ENCODE measurements at regions not wholly inside any gene's neighbourhood (a gene's known extent, or its start where the extent isn't known, plus 50 kb on each side); places are given as distances from the start of the nearest gene placed in this dataset.

DNA sequence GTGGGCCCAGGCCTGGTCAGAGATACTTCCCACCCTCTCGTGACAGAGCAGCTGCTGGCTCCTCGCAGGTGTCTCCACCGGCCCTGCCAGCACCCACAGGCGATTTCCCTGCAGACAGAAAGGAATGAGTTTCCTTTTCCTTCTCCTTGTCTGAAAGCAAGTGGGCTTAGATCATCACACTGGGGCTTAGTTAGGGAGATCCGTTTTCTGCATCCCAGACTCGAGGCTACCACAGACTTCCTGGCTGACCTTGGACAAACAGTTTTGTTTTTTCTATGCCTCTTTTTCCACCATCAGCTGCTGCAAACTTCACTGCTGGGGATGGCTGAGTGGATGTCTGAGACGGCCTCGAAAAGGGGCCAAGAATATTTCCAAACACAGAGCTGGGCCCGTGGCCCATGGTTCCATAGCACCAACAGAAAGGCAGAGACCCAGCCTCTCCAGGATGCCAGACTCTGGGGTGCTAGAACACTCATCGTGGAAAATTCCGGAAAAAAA is 86.5 kb downstream of the BANF2 start:
- no peaks in the 10 kb centered on the region for H3K9me3 Mint-ChIP-seq (ENCODE audit: low read depth)
- H3K36me3 Mint-ChIP-seq (ENCODE audit: insufficient read depth), result no peaks in the 10 kb centered on the region
- H3K27ac Mint-ChIP-seq, result no peak overlapping the region
- H3K4me1 Mint-ChIP-seq (ENCODE audit: low read depth), result no peaks in the 10 kb centered on the region
- no peak overlapping the region for H3K4me3 Mint-ChIP-seq (ENCODE audit: low read depth)
- no peak for TF ChIP-seq CTCF (IDR thresholded peaks at IDR 0.05; ENCODE audit: unreplicated experiment)
- peaks cover 11% of the 10 kb centered on the region for H3K27me3 Mint-ChIP-seq
- no peak for DNase-seq (ENCODE audit: low spot score, unreplicated experiment)
